NCI-H345 (cell line): ENCODE measurements at regions not wholly inside any gene's neighbourhood (a gene's known extent, or its start where the extent isn't known, plus 50 kb on each side); places are given as distances from the start of the nearest gene placed in this dataset.
A peak's percentile ranks its signal among the peaks of the same experiment; 100 is the strongest.
"Not testable (repeated sequence)": the region's sequence is repeated elsewhere in the genome, so short reads cannot be mapped to it uniquely, and the experiment has no call there.

ENCODE experiments used
- DNase-seq: peaks from one replicate; lab custom pipeline; 2025; lab: John Stamatoyannopoulos, UW

- DNase-seq = no peak
Measured at GRCh38 chr5:74500110-74500917, 140.2 kb downstream of the ENC1 start.

- DNase-seq = peak; percentile 7
Measured at GRCh38 chr5:74499256-74500050, 141.1 kb downstream of the ENC1 start.

- no peak for DNase-seq
Measured at GRCh38 chr5:74497706-74498105, 142.8 kb downstream of the ENC1 start.

GRCh38 chr5:74493411-74493810 lies 147.1 kb downstream of the ENC1 start:
- no peak for DNase-seq

DNA sequence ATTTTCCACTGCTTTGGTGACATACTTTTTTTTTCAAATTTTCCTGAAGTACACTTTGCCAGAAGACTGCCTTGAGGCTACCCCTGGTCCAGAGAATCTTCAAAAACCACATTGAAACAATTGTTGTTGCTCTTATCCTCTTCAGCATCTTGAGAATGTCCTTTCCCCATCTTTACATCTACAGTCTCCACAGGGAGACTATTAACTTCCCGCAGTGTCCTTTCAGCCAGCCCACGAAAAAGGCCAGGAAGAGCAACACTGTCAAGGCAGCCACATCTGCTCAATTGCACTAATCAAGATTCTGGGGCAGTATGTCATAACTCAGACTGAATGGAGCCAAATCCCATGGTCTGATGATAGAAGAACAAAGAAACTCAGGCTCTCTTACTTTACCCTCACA lies 148.3 kb downstream of the ENC1 start:
- no peak for DNase-seq

DNA sequence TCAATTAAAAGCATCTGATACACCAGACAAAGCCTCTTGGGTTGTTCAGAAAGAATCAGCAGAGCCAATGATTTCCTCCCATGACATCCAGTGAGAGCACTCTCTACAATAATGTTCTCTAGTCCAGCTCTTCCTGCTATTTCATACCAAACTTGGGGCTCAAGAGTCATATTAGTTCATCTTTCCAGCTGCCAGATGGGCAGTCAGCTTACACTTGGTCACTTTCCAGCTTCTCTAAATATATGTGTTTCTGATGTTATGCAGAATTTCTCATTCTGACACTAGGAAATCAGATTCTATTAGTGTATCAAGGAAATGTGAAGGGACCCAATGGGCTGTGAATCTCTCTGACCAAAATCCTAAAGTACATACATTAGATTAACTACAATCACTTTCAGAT lies 148.9 kb downstream of the ENC1 start:
- no peak for DNase-seq

GRCh38 chr5:74490814-74491213 lies 149.7 kb downstream of the ENC1 start:
- no peak for DNase-seq

GRCh38 chr5:74482990-74483389 lies 157.5 kb downstream of the ENC1 start:
- no peak for DNase-seq

DNA sequence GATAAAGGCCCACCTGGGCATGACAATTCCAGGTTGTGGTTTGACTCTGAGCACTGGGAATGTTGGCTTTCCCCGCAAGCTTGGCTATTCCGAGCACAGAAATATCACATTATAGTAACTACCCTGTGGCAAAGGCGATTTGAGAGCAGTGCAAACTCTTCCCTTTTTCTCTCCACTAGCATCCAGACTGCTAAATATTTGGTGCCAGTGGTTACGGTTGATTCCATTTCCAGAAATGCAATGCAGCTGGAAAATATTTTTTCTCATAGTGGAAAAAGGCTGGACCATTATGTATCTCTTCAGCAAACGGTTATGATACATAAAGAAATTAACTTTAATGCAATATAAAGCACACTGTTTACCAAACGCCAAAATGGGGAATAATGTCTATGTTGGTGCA lies 158.0 kb downstream of the ENC1 start:
- no peak for DNase-seq

GRCh38 chr5:74481357-74481756 lies 159.2 kb downstream of the ENC1 start:
- not testable (repeated sequence) for DNase-seq

- DNase-seq = no peak
Measured at GRCh38 chr5:74480201-74480600, 160.3 kb downstream of the ENC1 start.

DNA sequence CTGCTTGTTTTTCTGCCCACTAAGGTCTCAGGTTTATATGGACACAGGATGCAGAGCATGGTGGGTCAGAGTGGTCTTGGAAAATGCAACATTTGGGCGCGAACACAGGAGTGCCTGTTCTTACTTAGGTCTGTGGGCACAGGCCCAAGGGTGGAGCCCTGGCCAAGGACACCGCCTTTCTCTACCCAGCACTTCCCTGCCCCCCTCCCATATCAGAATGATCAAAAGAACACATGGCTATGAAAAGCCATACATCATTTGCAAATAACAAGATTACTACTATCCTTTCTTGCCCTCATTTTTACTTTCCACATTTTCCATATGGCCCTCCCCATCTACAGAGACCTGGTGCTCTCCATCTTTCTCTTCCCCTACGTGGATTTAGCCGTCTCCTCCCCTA lies 162.2 kb downstream of the ENC1 start:
- no peak for DNase-seq

DNA sequence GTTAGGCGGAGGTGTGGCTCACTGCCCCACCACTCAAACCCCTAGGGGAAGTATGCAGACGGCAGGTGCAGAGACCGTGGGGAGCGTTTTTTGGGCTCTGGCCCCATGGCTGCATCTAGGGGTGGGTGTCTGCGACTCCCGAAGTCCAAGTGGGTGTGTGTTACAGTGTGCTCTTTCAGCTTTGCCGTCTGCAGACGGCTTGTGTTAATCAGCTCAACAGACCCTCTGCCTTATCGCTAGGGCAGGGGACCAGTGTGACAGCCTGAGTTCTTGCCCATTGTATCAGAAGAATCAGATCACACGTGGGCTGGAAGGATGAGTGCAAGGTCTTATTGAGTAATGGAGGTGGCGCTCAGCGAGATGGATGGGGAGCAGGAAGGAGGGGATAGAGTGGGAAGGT lies 162.8 kb downstream of the ENC1 start:
- DNase-seq = no peak

DNA sequence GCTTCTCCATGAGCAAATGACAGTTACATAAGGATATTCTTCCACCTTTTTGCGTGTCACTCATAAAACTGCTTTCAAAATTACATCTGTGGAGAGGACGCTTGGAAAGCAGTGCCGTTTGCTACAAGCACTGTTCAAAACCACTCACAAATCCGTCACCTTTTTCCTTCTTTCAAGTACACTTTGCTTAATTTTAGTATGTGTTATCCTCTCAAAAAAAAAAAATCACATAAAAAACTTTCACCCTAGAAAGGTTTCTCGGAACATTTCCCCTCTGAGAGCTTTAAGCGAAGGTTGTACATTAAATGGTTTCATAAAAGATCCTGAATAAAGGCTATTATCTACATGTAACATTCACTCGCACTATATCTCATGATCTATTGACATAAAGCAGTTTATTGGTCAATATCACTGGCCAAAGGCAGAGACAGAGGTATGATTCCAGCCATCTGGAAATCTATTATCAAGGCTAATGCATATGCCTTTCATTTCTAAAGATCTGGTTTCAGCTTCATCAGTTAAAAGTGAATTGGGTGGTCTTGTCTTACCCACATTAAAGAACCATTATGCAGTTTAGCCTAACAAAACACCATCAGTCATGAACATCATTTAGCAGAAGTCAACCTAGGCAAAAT lies 163.6 kb downstream of the ENC1 start:
- no peak for DNase-seq

- no peak for DNase-seq
Measured at GRCh38 chr5:74476046-74476818, 164.3 kb downstream of the ENC1 start.

DNA sequence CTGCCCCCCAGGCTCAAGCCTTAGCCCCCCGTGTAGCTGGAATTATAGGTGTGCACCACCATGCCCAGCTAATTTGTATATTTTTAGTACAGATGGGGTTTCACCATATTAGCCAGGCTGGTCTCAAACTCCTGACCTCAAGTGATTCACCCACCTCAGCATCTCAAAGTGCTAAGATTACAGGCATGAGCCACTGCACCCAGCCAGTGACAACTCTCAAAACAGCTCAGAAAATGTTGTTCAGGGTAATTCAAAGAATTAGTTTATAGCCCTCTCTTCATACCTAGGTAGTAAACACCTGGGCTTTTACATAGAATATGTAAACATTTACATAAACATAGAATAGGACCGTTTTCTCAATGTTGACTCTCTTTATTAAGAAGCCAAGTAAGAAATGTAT lies 168.7 kb downstream of the ENC1 start:
- no peak for DNase-seq

DNA sequence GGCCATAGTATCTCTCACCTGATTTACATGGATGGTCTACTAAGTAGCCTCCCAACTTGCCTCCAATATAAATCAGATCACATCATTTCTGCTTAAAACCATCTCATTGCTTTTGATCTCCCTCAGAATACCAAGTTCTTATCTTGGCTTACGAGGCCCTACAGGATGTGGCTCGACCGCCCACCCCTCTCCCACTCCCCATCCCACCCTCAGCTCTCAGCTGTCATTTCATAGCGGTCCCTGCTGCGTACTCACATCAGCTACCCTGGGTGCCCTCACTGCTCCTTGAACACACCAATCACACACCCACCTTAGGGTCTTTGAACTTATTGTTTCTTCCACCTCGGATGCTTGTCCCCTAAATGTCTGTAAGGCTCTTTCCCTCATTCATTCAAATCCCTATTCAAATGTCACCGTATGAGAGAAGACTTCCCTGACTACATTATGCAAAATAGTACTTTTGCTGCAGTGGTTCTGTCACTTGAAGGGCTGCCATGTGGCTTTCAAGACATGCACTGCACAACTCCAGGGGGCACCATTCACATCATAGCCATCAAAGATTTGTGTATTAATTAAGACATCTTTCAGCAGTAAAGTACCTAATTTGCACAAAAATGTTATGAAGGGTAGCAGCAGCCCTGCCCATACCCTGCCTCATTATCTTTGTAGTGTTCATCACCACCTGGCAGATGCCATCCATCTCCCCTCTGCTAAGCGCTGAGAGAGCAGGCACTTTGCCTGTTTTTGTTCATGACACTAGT lies 171.1 kb downstream of the ENC1 start:
- no peak for DNase-seq

- no peak for DNase-seq
Measured at GRCh38 chr5:74468421-74468820, 172.1 kb downstream of the ENC1 start.

DNA sequence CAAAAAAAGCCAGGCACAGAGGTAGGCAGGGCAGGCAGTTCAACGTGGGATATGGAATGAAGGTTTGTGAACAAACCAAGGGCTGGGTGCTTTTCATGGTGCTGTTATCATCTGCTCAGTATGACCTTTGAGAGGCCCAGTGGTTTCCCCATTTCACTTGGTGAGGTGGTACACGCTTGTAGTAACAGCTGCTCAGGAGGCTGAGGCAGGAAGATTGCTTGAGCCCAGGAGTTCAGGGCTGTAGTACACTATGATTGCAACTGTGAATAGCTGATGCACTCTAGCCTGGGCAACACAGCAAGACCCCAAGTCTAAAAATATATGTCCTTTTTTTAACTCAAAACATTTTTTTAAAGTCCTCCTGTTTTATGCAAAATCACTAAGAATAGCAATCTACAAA lies 174.8 kb downstream of the ENC1 start:
- DNase-seq = no peak

GRCh38 chr5:74464512-74465209 lies 175.9 kb downstream of the ENC1 start:
- DNase-seq = no peak

GRCh38 chr5:74462356-74462755 lies 178.2 kb downstream of the ENC1 start:
- no peak for DNase-seq
